ENCODE measurements at regions not wholly inside any gene's neighbourhood (a gene's known extent, or its start where the extent isn't known, plus 50 kb on each side); places are given as distances from the start of the nearest gene placed in this dataset.
"Not testable (repeated sequence)": the region's sequence is repeated elsewhere in the genome, so short reads cannot be mapped to it uniquely, and the experiment has no call there.

- not testable (repeated sequence) for DNase-seq
These were observed 1879.4 kb upstream of the CELF4 start for GRCh38 chr18:39444957-39445356.

DNA sequence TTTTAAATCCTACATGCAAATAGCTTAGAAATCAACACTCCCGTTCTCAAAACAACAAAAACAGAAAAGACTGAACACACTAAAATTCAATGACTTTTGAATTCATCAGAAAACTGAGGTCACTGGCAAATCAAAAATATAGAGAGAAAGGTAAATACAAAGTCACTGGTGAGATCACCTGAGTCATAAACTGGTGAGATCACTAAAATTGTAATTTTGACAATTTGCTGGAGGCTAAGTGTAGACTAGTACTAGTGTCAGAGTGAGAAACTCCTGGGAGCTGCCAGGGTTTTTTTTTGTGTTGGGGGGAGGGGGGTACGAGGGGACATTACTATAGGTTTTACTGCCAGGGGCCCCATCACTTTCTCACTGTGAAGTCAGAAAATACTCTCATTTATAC, 1876.0 kb upstream of the CELF4 start:
- DNase-seq, result no peak

DNA sequence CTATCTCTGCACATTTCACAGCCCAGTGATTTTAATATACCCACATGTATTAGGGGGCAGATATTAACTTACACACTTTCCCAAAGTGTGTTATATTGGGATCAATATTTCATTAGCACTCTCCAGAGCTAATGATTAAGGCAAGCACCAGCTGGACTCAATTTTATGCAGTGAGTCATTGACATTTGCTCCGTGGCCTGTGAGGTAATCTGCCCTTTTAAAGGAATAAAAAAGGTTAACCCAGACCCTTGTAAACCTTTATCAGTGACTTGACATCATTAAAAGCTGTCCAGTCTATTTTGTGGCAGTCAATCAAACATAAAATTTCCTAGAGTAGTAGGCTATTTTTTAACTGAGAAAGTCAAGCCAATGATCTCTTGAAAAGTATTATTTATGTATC, 1870.4 kb upstream of the CELF4 start:
- DNase-seq, result no peak

GRCh38 chr18:39435209-39435608, 1869.6 kb upstream of the CELF4 start:
- no peak for DNase-seq

GRCh38 chr18:39434223-39434920, 1868.8 kb upstream of the CELF4 start:
- no peak for DNase-seq

DNA sequence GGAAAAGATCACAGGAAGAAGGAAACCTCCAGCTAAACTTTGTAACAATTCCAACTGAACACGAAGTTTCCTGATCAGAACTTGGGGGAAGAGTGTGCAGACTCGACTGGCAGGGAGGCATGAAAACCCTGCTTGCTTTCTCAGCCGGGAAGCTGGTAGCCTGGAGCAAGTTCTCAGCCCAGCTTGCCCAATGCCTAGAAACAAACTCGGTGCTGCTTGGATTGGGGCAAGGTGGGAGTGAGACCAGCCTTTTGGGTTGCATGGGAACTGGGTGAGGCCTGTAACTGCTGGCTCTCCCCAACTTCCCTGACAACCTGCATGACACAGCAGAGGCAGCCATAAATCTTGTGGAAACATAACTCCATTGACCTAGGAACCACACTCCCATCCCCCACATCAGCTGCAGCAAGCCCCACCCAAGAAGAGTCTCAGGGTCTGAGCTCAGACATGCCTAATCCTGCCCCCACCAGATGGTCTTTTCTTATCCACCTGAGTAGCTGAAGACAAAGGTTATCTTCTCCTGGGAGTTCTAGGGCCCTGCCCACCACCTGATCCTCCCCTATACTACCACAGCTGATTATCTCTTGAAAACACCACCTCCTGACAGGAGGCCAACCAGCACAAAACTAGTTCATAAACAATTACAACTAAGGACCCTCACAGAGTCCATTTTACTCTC, 1859.7 kb upstream of the CELF4 start:
- DNase-seq, result no peak

DNA sequence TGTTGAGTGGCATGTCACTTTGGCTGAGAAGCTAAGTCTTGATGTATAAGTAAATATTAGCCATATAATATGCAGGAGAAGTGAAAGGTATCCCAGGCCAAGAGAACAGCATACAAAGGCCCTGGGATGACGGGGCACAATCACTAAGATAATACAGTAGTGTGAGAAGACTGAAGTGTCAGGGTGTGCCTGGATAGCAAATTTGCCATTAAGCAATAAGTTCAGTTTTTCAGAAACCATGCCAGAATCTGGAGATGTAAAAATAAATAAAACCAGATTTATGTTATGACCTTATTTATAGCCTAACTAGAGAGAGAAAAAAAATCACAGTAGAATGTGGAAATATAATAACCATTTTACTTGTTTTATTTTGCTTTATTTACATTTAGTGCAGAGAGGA, 1858.7 kb upstream of the CELF4 start:
- DNase-seq, result no peak

DNA sequence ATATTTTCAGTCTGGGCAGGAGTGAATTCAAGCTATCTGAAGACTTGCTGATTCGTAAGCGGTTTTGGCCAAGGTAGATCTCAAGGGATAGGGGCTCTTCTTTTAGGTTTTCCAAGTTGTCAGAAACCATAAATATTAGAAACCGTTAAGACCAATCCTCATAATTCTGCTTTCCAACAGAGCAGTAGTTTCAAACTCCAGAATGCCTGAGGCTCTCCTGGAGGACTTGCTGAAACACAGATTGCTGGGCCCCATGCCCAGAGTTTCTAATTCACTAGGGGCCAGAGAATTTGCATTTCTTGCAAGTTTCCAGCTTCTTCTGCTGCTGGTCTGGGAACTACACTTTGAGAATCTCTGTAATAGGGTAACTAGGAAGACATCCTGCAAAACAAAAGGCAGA, 1855.7 kb upstream of the CELF4 start:
- DNase-seq, result no peak

DNA sequence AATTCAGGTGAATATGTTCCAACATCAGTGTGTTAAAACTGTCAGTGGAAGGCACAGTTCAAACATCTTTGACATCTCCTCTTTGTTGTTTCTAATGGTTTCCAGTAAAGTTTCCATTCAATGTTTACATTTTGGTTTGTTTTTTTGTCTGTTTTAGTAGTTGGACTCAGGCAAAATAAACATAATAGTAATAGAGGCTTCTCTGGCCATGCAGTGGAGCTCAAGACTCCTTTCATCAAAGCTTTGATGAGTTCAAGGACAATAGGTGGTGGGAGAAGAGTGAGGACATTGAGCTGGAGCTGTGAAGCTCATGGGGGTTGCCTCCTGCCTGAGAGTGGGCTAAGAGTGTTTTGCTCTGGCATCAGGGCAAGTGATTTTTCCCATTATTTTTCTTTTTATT, 1853.7 kb upstream of the CELF4 start:
- DNase-seq, result no peak

GRCh38 chr18:39415471-39415870, 1849.9 kb upstream of the CELF4 start:
- DNase-seq, result no peak

DNA sequence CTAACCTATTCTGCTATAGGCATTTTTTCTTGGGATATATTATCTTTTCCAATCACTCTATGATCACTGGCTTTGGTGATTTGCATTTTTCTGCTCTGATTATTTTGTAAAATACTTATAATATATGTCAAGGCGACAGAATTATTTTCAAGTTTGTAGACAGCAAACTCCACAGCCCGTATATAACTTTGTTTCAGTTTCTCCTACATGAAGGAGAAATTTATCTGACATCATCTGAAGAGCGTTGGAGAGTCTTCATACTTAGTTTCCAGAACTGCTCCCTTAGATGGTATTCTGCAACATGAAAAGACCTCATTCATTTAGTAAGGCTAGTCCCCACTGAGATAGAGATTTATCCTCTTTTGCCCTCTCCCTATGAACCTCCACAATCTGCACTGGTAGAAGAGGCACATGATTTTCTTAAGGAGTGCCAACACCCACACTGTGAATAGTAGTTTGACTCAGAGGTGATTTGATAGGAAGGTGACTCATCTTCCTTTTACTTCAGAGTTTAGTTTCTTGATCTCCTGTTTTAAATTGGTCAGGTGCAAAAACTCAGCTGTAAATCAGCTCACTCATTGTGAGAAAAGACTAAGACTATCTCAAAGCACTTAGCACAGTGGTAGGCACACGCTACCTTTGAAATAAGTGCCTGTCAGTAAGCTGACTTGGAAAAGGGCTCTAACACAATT, 1848.6 kb upstream of the CELF4 start:
- no peak for DNase-seq

DNA sequence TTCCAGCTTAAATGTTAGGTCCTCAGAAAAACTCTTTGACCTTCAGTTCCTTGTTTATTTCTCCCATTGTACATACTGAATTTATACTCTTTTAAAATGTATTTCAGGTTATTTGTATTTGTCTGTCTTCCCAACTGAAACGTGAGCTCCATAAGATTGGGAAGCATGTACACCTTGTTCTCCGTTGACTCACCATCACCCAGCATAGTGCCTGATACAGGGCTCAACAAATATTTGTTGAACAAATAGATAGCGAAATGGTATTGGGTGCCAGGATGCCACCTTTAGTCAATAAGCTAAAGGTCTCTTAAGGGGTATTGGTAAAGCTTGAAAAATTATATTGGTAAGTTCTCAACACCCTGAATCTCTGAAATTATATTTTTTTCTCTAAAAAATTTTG, 1841.3 kb upstream of the CELF4 start:
- no peak for DNase-seq

- DNase-seq, result no peak
These were observed 1837.5 kb upstream of the CELF4 start for GRCh38 chr18:39403121-39403520.

- no peak for DNase-seq
These were observed 1834.1 kb upstream of the CELF4 start for GRCh38 chr18:39399662-39400061.

- no peak for DNase-seq
These were observed 1830.6 kb upstream of the CELF4 start for GRCh38 chr18:39396168-39396567.

GRCh38 chr18:39389800-39390379, 1824.3 kb upstream of the CELF4 start:
- DNase-seq, result no peak

- DNase-seq, result no peak
These were observed 1815.3 kb upstream of the CELF4 start for GRCh38 chr18:39380866-39381265.

GRCh38 chr18:39380186-39380725, 1814.7 kb upstream of the CELF4 start:
- DNase-seq, result no peak

GRCh38 chr18:39375066-39375465, 1809.5 kb upstream of the CELF4 start:
- no peak for DNase-seq

DNA sequence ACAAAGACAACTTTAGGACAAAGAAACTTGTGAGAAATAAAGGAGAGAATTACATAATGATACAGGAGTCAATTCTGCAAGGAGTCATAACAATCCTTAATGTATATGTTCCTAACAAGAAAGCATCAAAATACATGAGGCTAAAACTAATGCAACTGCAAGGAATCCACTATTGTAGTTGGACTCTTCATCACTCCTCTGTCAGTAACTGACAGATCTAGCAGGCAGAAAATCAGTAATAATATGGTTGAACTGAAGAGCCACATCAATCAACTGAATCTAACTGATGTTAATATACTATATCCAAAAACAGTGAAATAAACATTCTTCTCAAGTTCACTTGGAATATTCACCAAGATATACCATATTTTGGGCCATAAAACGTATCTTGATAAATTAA, 1806.4 kb upstream of the CELF4 start:
- no peak for DNase-seq

DNA sequence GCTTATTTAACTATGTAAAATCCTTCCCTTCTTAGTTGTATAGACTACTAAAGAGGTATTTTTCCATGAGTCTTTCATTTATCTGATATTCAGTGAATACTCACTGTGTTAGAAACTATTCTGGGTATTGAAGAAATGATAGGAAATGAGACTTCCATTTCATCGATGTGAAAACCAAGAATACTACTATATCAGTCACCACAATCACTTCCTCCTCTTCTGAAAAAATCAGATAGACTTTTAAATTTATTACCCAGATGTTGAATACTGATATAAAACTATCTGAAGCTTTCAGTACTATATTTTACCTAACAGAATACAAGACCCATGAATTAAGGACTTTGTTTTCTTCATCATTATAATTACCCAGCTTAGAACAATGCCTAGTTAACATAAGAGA, 1801.1 kb upstream of the CELF4 start:
- no peak for DNase-seq

DNA sequence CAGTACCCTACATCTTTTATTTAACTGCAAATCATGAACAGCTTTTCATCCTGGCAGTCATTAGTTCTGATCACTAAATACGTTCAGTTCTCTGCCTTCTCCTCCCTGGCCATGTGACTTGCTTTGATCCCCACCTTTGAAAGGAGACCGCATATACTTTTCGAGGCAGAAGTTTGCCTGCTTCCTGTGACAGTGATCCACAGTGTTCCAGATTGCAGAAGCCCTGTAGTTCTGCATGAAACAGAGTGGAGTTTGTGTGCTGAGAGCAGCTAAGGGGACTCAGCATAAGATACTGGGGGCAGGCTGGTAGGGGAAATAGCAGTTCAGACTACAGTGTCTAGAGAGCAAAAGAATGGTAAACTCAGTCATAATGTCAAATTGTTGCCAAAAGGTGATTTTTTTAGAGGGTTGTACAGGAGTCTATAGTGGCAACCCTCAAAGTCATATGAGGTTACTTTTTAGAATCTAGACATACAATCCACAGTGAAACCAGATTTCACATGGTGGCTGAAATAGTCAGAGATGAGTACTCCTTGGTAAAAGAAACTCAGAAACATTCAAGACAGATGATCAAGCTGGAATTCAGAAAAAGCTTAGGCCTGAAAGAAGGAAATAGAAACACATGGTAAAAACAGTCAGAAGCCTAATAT, 1800.4 kb upstream of the CELF4 start:
- no peak for DNase-seq

GRCh38 chr18:39360072-39360471, 1794.5 kb upstream of the CELF4 start:
- DNase-seq, result no peak
